ENCODE measurements at regions not wholly inside any gene's neighbourhood (a gene's known extent, or its start where the extent isn't known, plus 50 kb on each side); places are given as distances from the start of the nearest gene placed in this dataset.
"Not testable (repeated sequence)": the region's sequence is repeated elsewhere in the genome, so short reads cannot be mapped to it uniquely, and the experiment has no call there.

GRCh38 chr12:32970465-32971110 is 74.0 kb upstream of the PKP2 start:
- TF ChIP-seq POLR2AphosphoS5 (IDR thresholded peaks at IDR 0.05; ENCODE audit: insufficient read depth in 1 of 2, low read depth in 1 of 2) (no peak), POLR2A (IDR thresholded peaks at IDR 0.05) (no peak), CTCF (IDR thresholded peaks at IDR 0.05) (no peak)
- Histone ChIP-seq H3K36me3 (no peaks in the 10 kb centered on the region), H3K4me1 (no peaks in the 10 kb centered on the region), H3K4me3 (no peak overlapping the region), H3K9me3 (no peaks in the 10 kb centered on the region), H3K27me3 (no peaks in the 10 kb centered on the region), H3K27ac (no peak overlapping the region)
- DNase-seq (ENCODE audit: extremely low spot score in 2 of 2) = no peak
- intact Hi-C loops (cut with DNase I) = no loop called here

- Histone ChIP-seq H3K27me3 (no peaks in the 10 kb centered on the region), H3K36me3 (no peaks in the 10 kb centered on the region), H3K4me1 (no peaks in the 10 kb centered on the region), H3K27ac (no peak overlapping the region), H3K4me3 (no peak overlapping the region), H3K9me3 (no peaks in the 10 kb centered on the region)
- no peak for DNase-seq (ENCODE audit: extremely low spot score in 2 of 2)
- TF ChIP-seq POLR2AphosphoS5 (IDR thresholded peaks at IDR 0.05; ENCODE audit: insufficient read depth in 1 of 2, low read depth in 1 of 2) (no peak), CTCF (IDR thresholded peaks at IDR 0.05) (no peak), POLR2A (IDR thresholded peaks at IDR 0.05) (no peak)
- intact Hi-C loops (cut with DNase I) = no loop called here
These were observed 68.5 kb upstream of the PKP2 start for GRCh38 chr12:32964981-32965585.

GRCh38 chr12:32956418-32956817 is 59.8 kb upstream of the PKP2 start:
- H3K27ac ChIP-seq; H3K9me3 ChIP-seq; intact Hi-C loops (cut with DNase I); H3K4me3 ChIP-seq; DNase-seq (ENCODE audit: extremely low spot score in 2 of 2); H3K36me3 ChIP-seq; H3K4me1 ChIP-seq; H3K27me3 ChIP-seq: not testable (repeated sequence)

- DNase-seq (ENCODE audit: extremely low spot score in 2 of 2) = no peak
- Histone ChIP-seq H3K4me1 (no peaks in the 10 kb centered on the region), H3K36me3 (no peaks in the 10 kb centered on the region), H3K27me3 (no peaks in the 10 kb centered on the region), H3K4me3 (no peak overlapping the region), H3K27ac (no peak overlapping the region), H3K9me3 (no peaks in the 10 kb centered on the region)
- intact Hi-C loops (cut with DNase I) = no loop called here
- TF ChIP-seq CTCF (IDR thresholded peaks at IDR 0.05) (no peak), POLR2A (IDR thresholded peaks at IDR 0.05) (no peak), POLR2AphosphoS5 (IDR thresholded peaks at IDR 0.05; ENCODE audit: insufficient read depth in 1 of 2, low read depth in 1 of 2) (no peak)
These were observed 56.1 kb upstream of the PKP2 start for GRCh38 chr12:32952681-32953080.

GRCh38 chr12:32949815-32950214 is 53.2 kb upstream of the PKP2 start:
- H3K36me3 ChIP-seq = no peaks in the 10 kb centered on the region
- no peaks in the 10 kb centered on the region for H3K9me3 ChIP-seq
- H3K27me3 ChIP-seq = no peaks in the 10 kb centered on the region
- no peak for DNase-seq (ENCODE audit: extremely low spot score in 2 of 2)
- no peak overlapping the region for H3K27ac ChIP-seq
- no peak overlapping the region for H3K4me3 ChIP-seq
- intact Hi-C loops (cut with DNase I) = no loop called here
- TF ChIP-seq POLR2A (IDR thresholded peaks at IDR 0.05) (no peak), CTCF (IDR thresholded peaks at IDR 0.05) (no peak), POLR2AphosphoS5 (IDR thresholded peaks at IDR 0.05; ENCODE audit: insufficient read depth in 1 of 2, low read depth in 1 of 2) (no peak)
- H3K4me1 ChIP-seq = no peaks in the 10 kb centered on the region
